ENCODE measurements at regions not wholly inside any gene's neighbourhood (a gene's known extent, or its start where the extent isn't known, plus 50 kb on each side); places are given as distances from the start of the nearest gene placed in this dataset.

- in situ Hi-C loops (cut with MboI; ENCODE audit: low pct_unique_long_range_greater_than_20kb in 2 of 9, low sequenced_read_pairs in 9 of 9, unreplicated experiment in 9 of 9), result no loop called here
- WGBS, 10 experiments, result 0 to 89% (median 65%) methylated on average over 1 to 6 of the region's 8 CpGs; no CpG with 5 or more reads in 1 of the 10 experiments
- no peak for ATAC-seq (replicated peaks in 6 of 8)
- peaks cover 0 to 9% of the 10 kb centered on the region in 2 donors for H3K4me1 ChIP-seq (replicated peaks in 1 of 2)
- no peak overlapping the region for H3K4me3 ChIP-seq
- no peak overlapping the region for H3K27ac ChIP-seq
These were observed 269.3 kb upstream of the MYT1L start for GRCh38 chr2:2600366-2600765.

GRCh38 chr2:2599441-2599840, 268.4 kb upstream of the MYT1L start:
- Histone ChIP-seq H3K4me3 (no peak overlapping the region), H3K27ac (no peak overlapping the region), H3K4me1 (replicated peaks in 1 of 2) (peaks cover 0 to 9% of the 10 kb centered on the region in 2 donors)
- in situ Hi-C loops (cut with MboI; ENCODE audit: low pct_unique_long_range_greater_than_20kb in 2 of 9, low sequenced_read_pairs in 9 of 9, unreplicated experiment in 9 of 9), result loop anchor here in 1 of 9 experiments (25.0 kb wide), 1 partner anchor 88 kb away; no protein-coding TSS in a partner anchor
- 8 to 100% (median 87%) methylated on average over 1 to 6 of the region's 8 CpGs; no CpG with 5 or more reads in 1 of the 10 experiments for WGBS, 10 experiments
- no peak for ATAC-seq (replicated peaks in 6 of 8)

GRCh38 chr2:2597712-2598111, 266.6 kb upstream of the MYT1L start:
- in situ Hi-C loops (cut with MboI; ENCODE audit: low pct_unique_long_range_greater_than_20kb in 2 of 9, low sequenced_read_pairs in 9 of 9, unreplicated experiment in 9 of 9), result loop anchor here in 1 of 9 experiments (25.0 kb wide), 1 partner anchor 90 kb away; no protein-coding TSS in a partner anchor
- no peak for ATAC-seq (replicated peaks in 6 of 8)
- Histone ChIP-seq H3K4me1 (replicated peaks in 1 of 2) (peaks cover 0 to 9% of the 10 kb centered on the region in 2 donors), H3K27ac (no peak overlapping the region), H3K4me3 (no peak overlapping the region)
- WGBS, 10 experiments, result 50 to 90% (median 67%) methylated on average over 1 to 2 of the region's 2 CpGs; no CpG with 5 or more reads in 5 of the 10 experiments

- Histone ChIP-seq H3K4me1 (replicated peaks in 1 of 2) (peaks cover 13 to 14% of the 10 kb centered on the region in 2 donors), H3K27ac (no peak overlapping the region), H3K4me3 (no peak overlapping the region)
- WGBS, 10 experiments, result 0 to 80% (median 50%) methylated on average over 1 to 2 of the region's 6 CpGs; no CpG with 5 or more reads in 6 of the 10 experiments
- in situ Hi-C loops (cut with MboI; ENCODE audit: low pct_unique_long_range_greater_than_20kb in 2 of 9, low sequenced_read_pairs in 9 of 9, unreplicated experiment in 9 of 9), result loop anchor here in 1 of 9 experiments (25.0 kb wide), 1 partner anchor 96 kb away; no protein-coding TSS in a partner anchor
- ATAC-seq (replicated peaks in 6 of 8), result no peak
These were observed 260.5 kb upstream of the MYT1L start for GRCh38 chr2:2591542-2591940.

GRCh38 chr2:2590841-2591541, 259.9 kb upstream of the MYT1L start:
- peaks cover 16 to 19% of the 10 kb centered on the region in 2 donors for H3K4me1 ChIP-seq (replicated peaks in 1 of 2)
- 0 to 67% (median 57%) methylated on average over 1 to 2 of the region's 4 CpGs; no CpG with 5 or more reads in 3 of the 10 experiments for WGBS, 10 experiments
- ATAC-seq (replicated peaks in 6 of 8), result peak in 1 of 8 experiments; percentile 94
- in situ Hi-C loops (cut with MboI; ENCODE audit: low pct_unique_long_range_greater_than_20kb in 2 of 9, low sequenced_read_pairs in 9 of 9, unreplicated experiment in 9 of 9), result loop anchor here in 1 of 9 experiments (25.0 kb wide), 1 partner anchor 96 kb away; no protein-coding TSS in a partner anchor
- no peak overlapping the region for H3K27ac ChIP-seq
- no peak overlapping the region for H3K4me3 ChIP-seq

GRCh38 chr2:2590141-2590540, 259.1 kb upstream of the MYT1L start:
- in situ Hi-C loops (cut with MboI; ENCODE audit: low pct_unique_long_range_greater_than_20kb in 2 of 9, low sequenced_read_pairs in 9 of 9, unreplicated experiment in 9 of 9), result loop anchor here in 1 of 9 experiments (25.0 kb wide), 1 partner anchor 97 kb away; no protein-coding TSS in a partner anchor
- no peak overlapping the region for H3K27ac ChIP-seq
- H3K4me3 ChIP-seq, result no peak overlapping the region
- 0 to 83% (median 80%) methylated on average over 1 of the region's 1 CpG; no CpG with 5 or more reads in 7 of the 10 experiments for WGBS, 10 experiments
- H3K4me1 ChIP-seq (replicated peaks in 1 of 2), result peaks cover 16 to 19% of the 10 kb centered on the region in 2 donors
- no peak for ATAC-seq (replicated peaks in 6 of 8)

- in situ Hi-C loops (cut with MboI; ENCODE audit: low pct_unique_long_range_greater_than_20kb in 2 of 9, low sequenced_read_pairs in 9 of 9, unreplicated experiment in 9 of 9), result loop anchor here in 1 of 9 experiments (25.0 kb wide), 1 partner anchor 99 kb away; no protein-coding TSS in a partner anchor
- no peak for ATAC-seq (replicated peaks in 6 of 8)
- 31 to 96% (median 85%) methylated on average over 2 to 3 of the region's 4 CpGs; no CpG with 5 or more reads in 5 of the 10 experiments for WGBS, 10 experiments
- H3K4me3 ChIP-seq, result no peak overlapping the region
- H3K27ac ChIP-seq, result no peak overlapping the region
- peaks cover 16 to 19% of the 10 kb centered on the region in 2 donors for H3K4me1 ChIP-seq (replicated peaks in 1 of 2)
These were observed 257.7 kb upstream of the MYT1L start for GRCh38 chr2:2588777-2589176.

GRCh38 chr2:2587354-2587753, 256.3 kb upstream of the MYT1L start:
- ATAC-seq (replicated peaks in 6 of 8), result peak in 1 of 8 experiments; percentile 2
- peaks cover 16 to 25% of the 10 kb centered on the region in 2 donors for H3K4me1 ChIP-seq (replicated peaks in 1 of 2)
- 11 to 100% (median 69%) methylated on average over 1 to 4 of the region's 4 CpGs; no CpG with 5 or more reads in 1 of the 10 experiments for WGBS, 10 experiments
- in situ Hi-C loops (cut with MboI; ENCODE audit: low pct_unique_long_range_greater_than_20kb in 2 of 9, low sequenced_read_pairs in 9 of 9, unreplicated experiment in 9 of 9), result loop anchor here in 1 of 9 experiments (25.0 kb wide), 1 partner anchor 100 kb away; no protein-coding TSS in a partner anchor
- H3K4me3 ChIP-seq, result no peak overlapping the region
- no peak overlapping the region for H3K27ac ChIP-seq

- peaks cover 16 to 29% of the 10 kb centered on the region in 2 donors for H3K4me1 ChIP-seq (replicated peaks in 1 of 2)
- no peak overlapping the region for H3K27ac ChIP-seq
- peak in 5 of 8 experiments; percentile 11 to 88 (median 67) for ATAC-seq (replicated peaks in 6 of 8)
- WGBS, 10 experiments, result 0 to 80% (median 41%) methylated on average over 1 to 9 of the region's 9 CpGs
- in situ Hi-C loops (cut with MboI; ENCODE audit: low pct_unique_long_range_greater_than_20kb in 2 of 9, low sequenced_read_pairs in 9 of 9, unreplicated experiment in 9 of 9), result loop anchor here in 1 of 9 experiments (25.0 kb wide), 1 partner anchor 100 kb away; no protein-coding TSS in a partner anchor
- H3K4me3 ChIP-seq, result no peak overlapping the region
These were observed 255.9 kb upstream of the MYT1L start for GRCh38 chr2:2586931-2587330.

GRCh38 chr2:2586068-2586776, 255.1 kb upstream of the MYT1L start:
- no peak overlapping the region for H3K27ac ChIP-seq

GRCh38 chr2:2582998-2583545, 252.0 kb upstream of the MYT1L start:
- no peak for ATAC-seq (replicated peaks in 6 of 8)
- WGBS, 10 experiments, result 13 to 92% (median 65%) methylated on average over 1 to 7 of the region's 7 CpGs; no CpG with 5 or more reads in 1 of the 10 experiments
- in situ Hi-C loops (cut with MboI; ENCODE audit: low pct_unique_long_range_greater_than_20kb in 2 of 9, low sequenced_read_pairs in 9 of 9, unreplicated experiment in 9 of 9), result loop anchor here in 1 of 9 experiments (25.0 kb wide), 1 partner anchor 104 kb away; no protein-coding TSS in a partner anchor
- Histone ChIP-seq H3K4me1 (replicated peaks in 1 of 2) (peaks cover 18 to 36% of the 10 kb centered on the region in 2 donors), H3K4me3 (no peak overlapping the region), H3K27ac (no peak overlapping the region)

More at GRCh38 chr2:2586068-2586776, 255.1 kb upstream of the MYT1L start:
- peak in 2 of 8 experiments; percentile 62 to 66 for ATAC-seq (replicated peaks in 6 of 8)
- Histone ChIP-seq H3K4me3 (no peak overlapping the region), H3K4me1 (replicated peaks in 1 of 2) (peaks cover 18 to 33% of the 10 kb centered on the region in 2 donors)
- in situ Hi-C loops (cut with MboI; ENCODE audit: low pct_unique_long_range_greater_than_20kb in 2 of 9, low sequenced_read_pairs in 9 of 9, unreplicated experiment in 9 of 9), result loop anchor here in 1 of 9 experiments (25.0 kb wide), 1 partner anchor 101 kb away; no protein-coding TSS in a partner anchor
- 12 to 100% (median 65%) methylated on average over 3 to 15 of the region's 18 CpGs for WGBS, 10 experiments
